ENCODE measurements at regions not wholly inside any gene's neighbourhood (a gene's known extent, or its start where the extent isn't known, plus 50 kb on each side); places are given as distances from the start of the nearest gene placed in this dataset.

DNA sequence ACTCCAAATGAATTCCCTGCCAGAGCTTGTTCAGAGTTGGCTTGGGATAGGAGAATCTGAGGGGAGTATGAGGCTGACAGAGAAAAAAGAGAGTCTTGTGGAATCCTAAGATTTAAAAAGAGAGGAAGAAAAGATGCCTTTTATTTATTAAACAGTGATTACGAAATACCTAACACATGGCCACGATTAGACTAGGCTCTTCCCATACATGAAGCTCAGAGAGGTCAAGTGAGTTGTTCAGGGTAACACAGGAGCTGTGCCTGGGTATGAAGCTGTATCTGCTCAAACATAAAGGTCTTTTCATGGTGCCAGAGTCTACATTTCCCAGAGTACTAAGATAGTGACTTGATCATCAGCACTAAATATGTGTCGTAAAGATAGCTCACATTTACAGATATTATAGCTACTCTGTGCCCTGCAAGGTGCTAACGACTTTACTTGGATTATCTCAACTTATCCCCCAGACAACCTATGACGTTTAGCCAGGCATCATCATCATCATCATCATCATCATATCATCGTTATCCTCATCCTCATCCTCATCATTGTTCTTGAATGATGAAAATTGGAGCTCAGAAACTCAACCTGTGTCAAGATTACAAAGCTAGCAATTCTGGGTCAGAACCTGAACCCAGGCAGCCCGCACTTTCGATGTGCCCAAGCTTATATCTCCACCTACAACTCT, 500.8 kb downstream of the NPIPA7 start:
- TF ChIP-seq, protein P1, sequence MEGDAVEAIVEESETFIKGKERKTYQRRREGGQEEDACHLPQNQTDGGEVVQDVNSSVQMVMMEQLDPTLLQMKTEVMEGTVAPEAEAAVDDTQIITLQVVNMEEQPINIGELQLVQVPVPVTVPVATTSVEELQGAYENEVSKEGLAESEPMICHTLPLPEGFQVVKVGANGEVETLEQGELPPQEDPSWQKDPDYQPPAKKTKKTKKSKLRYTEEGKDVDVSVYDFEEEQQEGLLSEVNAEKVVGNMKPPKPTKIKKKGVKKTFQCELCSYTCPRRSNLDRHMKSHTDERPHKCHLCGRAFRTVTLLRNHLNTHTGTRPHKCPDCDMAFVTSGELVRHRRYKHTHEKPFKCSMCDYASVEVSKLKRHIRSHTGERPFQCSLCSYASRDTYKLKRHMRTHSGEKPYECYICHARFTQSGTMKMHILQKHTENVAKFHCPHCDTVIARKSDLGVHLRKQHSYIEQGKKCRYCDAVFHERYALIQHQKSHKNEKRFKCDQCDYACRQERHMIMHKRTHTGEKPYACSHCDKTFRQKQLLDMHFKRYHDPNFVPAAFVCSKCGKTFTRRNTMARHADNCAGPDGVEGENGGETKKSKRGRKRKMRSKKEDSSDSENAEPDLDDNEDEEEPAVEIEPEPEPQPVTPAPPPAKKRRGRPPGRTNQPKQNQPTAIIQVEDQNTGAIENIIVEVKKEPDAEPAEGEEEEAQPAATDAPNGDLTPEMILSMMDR (IDR thresholded peaks at IDR 0.05), result no peak
- no peak for TF ChIP-seq POLR2A (IDR thresholded peaks at IDR 0.05)

Measured in uterus (tissue), 2 donors.